Suppressor macrophage (primary cell): ENCODE measurements at regions not wholly inside any gene's neighbourhood (a gene's known extent, or its start where the extent isn't known, plus 50 kb on each side); places are given as distances from the start of the nearest gene placed in this dataset.

ENCODE experiments used
- DNase-seq, 4 experiments: peaks; one replicate each; pipeline ENCODE4 v3.0.0-alpha.2; 2020 to 2022

GRCh38 chr7:31456646-31457368, 57.1 kb upstream of the ITPRID1 start:
- no peak for DNase-seq

- DNase-seq, result no peak
Observed at GRCh38 chr7:31457551-31457950, 56.3 kb upstream of the ITPRID1 start.

- DNase-seq, result no peak
Observed at GRCh38 chr7:31458203-31458602, 55.7 kb upstream of the ITPRID1 start.

GRCh38 chr7:31462636-31463035, 51.3 kb upstream of the ITPRID1 start:
- DNase-seq, result no peak
